Activated naive CD8-positive, alpha-beta T cell treated with anti-CD3 and anti-CD28 coated beads, Interleukin-2, amount 50 U/mL, for 16 hours (primary cell): ENCODE measurements at regions not wholly inside any gene's neighbourhood (a gene's known extent, or its start where the extent isn't known, plus 50 kb on each side); places are given as distances from the start of the nearest gene placed in this dataset.
"Not testable (repeated sequence)": the region's sequence is repeated elsewhere in the genome, so short reads cannot be mapped to it uniquely, and the experiment has no call there.

Experiments
- DNase-seq: peaks from one replicate; pipeline ENCODE4 v3.0.0-alpha.2; 2020; ENCODE audit warnings: low read depth, low spot score

DNA sequence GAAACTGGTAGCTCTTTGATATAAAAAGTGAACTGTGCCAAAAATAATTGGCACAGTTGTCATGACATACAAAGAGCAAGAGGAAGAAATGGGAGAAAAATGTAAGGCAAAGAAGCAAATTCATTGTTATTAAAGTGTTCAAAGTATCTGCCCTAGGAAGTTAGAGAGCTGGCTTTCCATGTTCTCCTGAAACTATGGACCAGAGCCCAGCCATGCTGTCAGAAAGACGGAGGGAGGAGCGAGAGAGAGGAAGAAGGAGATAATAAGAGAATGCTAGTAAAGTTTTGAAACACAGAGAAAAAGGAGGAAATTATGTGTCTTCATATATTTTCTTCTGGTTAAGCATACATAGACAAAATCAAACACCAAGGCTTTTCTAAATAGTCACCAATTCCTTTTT lies 78.1 kb upstream of the PELI2 start:
- no peak for DNase-seq

DNA sequence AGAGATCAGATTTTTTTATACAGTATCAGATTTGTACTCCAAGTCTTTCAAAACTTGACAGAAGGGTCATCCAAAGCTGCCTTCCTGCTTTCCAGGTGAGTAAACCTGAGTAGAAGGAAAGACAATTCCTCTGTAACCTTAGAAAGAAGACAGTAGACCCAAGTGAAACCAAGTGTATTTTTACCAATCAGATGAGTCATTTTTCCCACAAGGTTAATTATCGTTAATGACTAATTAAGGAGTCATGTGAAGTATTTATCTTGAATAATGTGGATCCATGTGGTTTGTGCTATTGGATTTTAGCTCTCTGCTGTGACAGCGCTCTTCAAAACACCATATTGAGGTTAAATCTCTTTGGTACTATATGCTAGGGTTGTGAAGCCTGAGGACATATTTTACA lies 74.0 kb upstream of the PELI2 start:
- DNase-seq = no peak

DNA sequence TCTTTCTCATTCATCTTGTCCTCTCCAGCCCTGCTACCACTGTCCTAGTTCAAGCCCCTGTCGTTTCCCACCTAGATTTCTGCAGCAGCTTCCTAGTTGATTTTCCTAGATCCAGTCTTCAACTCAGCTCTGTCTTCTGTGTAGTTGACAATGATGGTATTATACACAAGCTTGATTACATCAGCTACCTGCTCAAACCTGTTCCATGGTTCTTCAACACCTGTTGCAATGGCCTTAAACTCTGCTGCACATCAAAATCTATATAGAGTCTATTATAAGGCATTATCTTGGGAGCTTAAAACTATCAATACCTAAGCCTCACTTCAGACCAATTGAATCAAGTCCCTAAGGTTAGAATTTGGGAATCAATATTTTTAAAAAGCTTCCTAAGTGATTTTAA lies 71.7 kb upstream of the PELI2 start:
- no peak for DNase-seq

DNA sequence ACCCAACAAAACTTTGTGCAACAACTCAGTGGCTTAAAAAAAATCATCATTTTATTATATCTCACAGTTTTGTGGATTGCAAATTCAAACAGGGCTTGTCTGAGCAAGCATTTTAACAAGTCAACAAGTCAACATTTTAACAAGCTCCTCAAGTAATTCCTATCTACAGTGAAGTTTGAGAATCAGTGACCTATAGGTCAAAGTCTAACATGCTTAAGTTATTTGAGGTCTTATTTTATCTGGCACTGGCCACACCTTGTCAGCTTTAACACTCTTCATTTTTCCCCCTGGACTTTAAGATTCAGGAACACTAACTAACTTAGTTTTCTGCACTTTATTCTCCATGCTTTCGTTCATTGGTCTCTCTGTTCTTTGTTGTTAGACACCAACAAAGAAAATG lies 71.2 kb upstream of the PELI2 start:
- DNase-seq = no peak

DNA sequence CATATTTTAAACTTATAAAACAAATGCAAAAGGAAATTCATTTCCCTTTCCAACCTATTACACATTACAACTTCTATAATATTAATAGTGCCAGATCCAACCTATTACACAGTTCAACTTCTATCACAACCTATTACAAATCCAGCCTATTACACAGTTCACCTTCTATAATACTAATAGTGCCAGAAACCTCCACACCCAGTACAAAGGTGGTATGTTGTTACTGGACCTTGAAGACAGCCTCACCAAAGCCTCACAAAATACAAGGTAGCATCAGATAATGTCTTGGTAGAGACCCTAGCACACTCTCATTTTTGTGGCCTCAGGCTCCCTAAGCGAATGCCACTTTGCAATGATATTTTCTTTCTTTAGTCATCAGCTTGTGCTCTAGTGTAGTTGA lies 68.7 kb upstream of the PELI2 start:
- DNase-seq = no peak

DNA sequence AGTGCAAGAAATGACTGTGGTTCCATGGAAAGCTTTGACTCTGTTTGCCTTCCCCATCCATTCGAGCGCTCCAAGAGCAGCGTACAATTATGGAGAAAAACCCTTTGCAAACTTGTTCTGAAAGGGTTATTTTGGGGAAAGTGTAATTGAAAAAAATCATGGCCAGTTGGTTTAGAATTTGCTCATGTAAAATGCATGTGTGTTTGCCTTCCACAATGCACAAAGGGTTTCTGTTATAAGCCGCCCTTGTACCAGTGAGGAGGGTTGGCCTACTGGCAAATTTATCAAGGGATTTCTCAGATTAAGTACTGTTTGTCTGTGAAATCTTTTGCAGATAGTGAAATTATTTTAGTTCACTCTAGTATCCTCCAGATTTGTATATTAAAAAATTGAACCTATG lies 62.7 kb upstream of the PELI2 start:
- no peak for DNase-seq

DNA sequence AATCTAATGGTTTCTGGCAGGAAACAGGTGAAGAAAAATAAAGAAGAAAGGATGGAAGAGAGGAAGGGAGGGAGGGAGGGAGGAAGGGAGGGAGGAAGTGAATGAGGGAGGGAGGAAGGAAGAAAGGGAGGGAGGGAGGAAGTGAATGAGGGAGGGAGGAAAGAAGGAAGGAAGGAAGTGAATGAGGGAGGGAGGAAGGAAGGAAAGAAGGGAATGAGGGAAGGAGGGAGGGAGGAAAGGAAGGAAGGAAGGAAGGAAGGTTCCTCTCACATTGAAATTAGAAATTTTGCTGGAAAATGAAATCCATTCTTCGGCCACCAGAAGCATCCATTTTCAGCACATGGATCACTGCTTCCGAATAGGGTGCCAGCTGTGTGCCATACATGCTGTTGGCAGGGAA lies 62.2 kb upstream of the PELI2 start:
- DNase-seq = no peak

DNA sequence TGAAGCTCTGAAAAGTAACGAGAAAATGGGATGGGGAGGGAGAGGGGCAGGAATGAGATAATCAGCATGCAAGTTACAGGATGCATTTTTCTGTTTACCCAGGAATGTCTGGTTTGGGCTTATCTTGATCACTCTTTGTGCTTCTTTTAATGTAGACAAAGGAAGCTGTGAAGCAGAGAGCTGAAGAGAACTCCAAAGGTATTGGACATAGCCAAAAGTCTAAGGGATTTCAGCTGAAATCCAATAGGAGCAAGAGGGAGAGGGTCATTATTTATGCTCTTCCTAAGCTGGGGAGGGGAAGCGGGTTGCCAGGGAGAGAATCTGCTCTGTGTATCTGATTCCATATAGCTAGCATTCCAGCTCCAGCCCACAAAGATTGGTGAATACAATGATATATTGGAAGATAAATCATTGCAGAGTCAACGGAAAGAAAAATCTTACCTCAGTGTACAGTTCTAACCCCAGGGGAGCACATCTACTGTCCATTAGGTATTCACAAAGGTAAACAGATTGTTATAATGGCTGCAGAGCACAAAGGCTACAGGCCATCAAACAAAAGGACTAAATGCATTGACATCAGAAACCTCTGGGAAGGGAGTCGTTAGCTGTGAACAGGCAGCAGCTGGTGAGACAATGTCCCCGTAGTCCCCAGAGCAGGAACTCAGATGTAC lies 61.0 kb upstream of the PELI2 start:
- no peak for DNase-seq

DNA sequence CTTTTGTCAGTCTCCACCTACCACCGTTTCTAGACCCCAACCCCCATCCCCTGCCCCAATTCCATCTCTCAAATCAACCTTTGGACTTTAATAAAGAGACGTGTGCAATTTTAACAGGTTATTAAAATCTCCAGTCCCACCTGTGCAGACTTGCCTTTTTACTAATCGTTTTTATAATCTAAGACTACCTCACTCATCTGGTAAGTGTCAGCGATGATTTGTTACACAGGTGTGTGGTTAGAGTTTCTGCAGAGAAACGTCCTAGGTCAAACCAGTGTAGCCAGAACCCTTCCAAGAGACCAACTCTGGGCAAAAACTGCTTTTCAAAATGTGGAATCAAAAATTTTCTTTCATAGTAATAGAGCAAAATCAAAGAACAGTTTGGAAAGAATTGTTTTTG lies 60.4 kb upstream of the PELI2 start:
- no peak for DNase-seq

DNA sequence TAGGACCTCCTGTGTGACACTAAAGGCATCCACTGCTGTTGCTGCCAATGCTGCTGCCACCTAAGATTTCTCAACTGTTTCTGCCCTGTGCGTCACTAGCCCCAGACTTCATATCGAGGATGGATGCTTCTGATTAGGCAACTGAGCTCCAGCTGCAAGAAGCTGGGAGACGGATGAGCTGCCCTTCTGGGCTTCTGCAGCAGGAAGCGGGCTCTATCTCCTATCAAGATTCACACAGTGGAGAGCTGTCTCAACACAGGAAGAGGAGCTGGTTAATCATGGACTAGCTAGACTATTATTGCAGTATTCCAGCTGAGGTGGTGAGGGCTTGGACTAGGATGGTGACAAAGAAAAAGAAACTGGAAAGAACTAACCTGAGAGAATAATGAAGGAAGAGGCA lies 59.2 kb upstream of the PELI2 start:
- no peak for DNase-seq

DNA sequence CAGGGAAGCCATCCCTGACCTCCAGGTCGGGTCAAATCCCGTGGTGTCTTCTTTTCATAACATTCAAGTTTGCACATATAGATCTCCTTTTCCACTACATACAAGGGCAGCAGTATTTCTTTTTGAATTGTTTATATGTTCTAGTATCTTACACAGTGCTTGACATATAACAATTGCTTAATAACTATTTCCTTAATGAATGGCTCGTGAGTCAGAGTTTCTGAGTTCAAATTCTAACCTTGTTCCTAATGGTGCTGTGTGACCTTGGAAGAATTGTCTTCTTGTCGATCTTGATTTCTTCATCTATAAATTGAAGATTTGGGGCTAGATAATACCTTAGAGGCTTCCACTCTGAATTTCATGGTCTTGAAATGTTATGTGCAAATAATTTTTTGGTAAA lies 57.2 kb upstream of the PELI2 start:
- no peak for DNase-seq

DNA sequence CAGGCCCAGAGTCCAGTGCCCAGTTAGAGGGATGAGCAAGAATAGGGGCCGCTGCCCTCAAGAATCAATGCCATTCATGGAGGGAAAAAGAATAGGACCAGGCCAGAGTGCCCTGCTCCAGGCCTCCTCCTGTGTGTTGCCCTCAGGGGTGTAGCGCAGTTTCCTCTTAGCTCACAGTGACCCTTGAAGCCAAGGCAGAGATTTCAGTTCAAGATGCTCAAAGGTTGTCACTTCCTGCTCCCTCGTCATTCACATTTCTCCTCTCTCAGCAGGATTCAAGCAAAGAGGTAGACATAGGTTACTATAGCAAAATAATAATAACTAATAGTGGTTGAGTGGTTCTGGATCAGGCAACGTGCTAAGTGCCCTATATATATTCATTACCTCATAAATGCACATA lies 55.1 kb upstream of the PELI2 start:
- no peak for DNase-seq

DNA sequence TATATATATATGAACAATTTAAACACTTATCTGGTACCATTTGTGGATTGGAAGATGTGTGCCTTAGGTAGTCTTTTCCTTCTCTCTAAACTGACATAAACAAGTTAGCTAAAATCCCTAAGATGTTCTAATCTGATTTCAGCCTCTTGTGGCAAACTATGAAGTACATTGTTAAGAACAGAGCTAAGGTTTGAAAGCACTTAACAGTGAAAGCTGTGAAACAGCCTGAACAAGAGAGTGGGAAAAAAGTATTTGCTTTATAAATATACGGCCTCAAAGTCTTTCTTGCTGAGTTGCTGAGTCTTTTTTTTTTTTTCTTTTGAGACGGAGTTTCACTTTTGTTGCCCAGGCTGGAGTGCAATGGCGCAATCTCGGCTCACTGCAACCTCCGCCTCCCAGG lies 53.7 kb upstream of the PELI2 start:
- no peak for DNase-seq

DNA sequence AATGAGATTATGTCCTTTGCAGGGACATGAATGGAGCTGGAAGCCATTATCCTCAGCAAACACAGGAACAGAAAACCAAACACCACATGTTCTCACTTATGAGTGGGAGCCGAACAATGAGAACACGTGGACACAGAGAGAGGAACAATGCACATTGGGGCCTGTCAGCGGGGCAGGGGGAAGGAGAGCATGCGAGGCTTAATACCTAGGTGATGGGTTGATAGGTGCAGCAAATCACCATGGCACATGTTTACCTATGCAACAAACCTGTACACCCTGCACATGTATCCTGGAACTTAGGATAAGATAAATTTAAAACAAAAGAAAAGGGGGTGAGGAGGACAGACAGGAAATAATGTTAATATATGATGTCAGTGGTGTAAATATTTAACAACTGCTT lies 53.0 kb upstream of the PELI2 start:
- DNase-seq = not testable (repeated sequence)

DNA sequence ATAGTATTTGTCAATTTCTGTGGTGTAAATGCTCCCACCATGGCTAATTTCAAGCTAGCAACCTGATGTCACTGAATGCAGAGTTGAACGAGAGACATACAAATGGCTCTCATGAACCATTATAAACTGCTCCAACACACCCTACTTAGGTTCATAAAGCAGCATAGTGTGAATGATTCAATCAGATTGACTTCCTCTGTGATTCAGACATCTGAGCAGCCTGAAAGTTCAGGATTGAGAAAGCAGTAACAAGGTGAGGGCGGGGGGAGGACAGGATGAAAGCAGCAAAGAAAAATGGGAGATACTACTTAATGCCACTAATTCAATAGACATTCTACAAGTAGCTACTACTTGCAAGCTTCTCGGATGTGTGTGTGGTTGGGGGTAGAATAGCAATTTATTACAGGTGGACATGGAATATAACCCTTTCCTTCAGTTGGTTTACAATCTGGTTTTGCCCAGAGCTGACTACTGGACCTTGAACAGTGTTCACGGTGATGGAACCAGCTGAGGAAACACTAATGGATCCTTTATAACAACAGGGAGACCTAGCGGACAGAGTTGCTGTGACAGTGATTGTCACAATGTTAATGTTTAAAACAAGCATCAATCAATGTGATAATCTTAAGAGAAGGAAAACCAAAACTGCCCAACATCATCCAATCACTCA lies 52.5 kb upstream of the PELI2 start:
- no peak for DNase-seq
